MM.1S (cell line): ENCODE measurements at regions not wholly inside any gene's neighbourhood (a gene's known extent, or its start where the extent isn't known, plus 50 kb on each side); places are given as distances from the start of the nearest gene placed in this dataset.

Experiments
- CTCF ChIP-seq: fragments of 300-600 bp; sonication (generic); IDR thresholded peaks from 2 replicates; pipeline ENCODE4 v1.5.1; 2016; ENCODE audit warnings: antibody characterized with exemption, low read length, mixed read lengths
- EZH2phosphoT487 ChIP-seq: fragments of 300-600 bp; sonication (generic); IDR thresholded peaks from 2 replicates; pipeline ENCODE4 v1.6.1; 2018; ENCODE audit warnings: antibody characterized with exemption, low read length

GRCh38 chr6:106903299-106903698, 71.2 kb downstream of the CD24 start:
- no peak for TF ChIP-seq CTCF
- no peak for TF ChIP-seq EZH2phosphoT487
